ENCODE measurements at regions not wholly inside any gene's neighbourhood (a gene's known extent, or its start where the extent isn't known, plus 50 kb on each side); places are given as distances from the start of the nearest gene placed in this dataset.
"Not testable (repeated sequence)": the region's sequence is repeated elsewhere in the genome, so short reads cannot be mapped to it uniquely, and the experiment has no call there.

DNA sequence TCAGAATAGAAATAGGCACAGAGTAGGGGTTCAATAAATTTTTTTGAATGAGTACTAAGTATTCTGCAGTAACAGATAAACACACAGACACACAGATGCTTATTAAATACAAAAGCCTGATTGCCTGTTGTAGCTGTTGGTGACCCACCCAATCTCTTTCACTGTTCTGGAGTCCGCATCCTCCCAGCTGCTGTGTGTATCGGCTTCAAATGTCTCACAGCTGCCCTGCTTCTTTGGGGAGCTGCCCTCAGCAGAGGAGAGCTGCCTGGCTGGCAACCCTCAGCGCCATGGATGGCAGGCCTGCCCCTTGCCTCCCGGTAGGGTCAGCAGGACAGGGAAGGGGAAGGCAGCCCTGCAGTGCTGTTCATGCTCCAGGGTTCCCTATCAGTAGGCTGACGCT is 50.5 kb upstream of the PRNP start:
- no peak overlapping the region for H3K4me3 ChIP-seq (ENCODE audit: control insufficient read depth, low read depth, low read length)
- DNase-seq (ENCODE audit: low read depth): no peak
- TF ChIP-seq, protein P1, sequence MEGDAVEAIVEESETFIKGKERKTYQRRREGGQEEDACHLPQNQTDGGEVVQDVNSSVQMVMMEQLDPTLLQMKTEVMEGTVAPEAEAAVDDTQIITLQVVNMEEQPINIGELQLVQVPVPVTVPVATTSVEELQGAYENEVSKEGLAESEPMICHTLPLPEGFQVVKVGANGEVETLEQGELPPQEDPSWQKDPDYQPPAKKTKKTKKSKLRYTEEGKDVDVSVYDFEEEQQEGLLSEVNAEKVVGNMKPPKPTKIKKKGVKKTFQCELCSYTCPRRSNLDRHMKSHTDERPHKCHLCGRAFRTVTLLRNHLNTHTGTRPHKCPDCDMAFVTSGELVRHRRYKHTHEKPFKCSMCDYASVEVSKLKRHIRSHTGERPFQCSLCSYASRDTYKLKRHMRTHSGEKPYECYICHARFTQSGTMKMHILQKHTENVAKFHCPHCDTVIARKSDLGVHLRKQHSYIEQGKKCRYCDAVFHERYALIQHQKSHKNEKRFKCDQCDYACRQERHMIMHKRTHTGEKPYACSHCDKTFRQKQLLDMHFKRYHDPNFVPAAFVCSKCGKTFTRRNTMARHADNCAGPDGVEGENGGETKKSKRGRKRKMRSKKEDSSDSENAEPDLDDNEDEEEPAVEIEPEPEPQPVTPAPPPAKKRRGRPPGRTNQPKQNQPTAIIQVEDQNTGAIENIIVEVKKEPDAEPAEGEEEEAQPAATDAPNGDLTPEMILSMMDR (conservative IDR thresholded peaks at IDR 0.05; ENCODE audit: control insufficient read depth, insufficient read depth, low read depth, low read length): no peak

DNA sequence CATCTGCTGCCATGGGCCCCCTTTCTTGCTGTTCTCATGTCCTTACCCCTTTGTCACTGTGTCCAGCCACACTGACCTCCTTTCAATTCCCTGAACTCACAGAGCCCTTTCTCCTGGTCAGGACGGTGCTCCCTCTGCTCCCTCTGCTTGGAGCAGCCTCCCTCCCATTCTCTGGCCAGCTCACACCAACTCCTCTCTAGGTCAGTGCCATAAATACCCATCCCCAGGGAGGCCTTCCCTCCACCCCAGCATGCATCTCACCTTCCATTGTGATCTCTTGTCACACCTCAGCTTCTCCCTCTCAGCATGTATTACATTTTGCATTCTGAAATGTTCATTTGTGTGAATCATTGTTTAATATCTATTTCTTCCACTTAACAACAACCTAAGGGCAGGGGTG is 50.9 kb upstream of the PRNP start:
- no peak overlapping the region for H3K4me3 ChIP-seq (ENCODE audit: control insufficient read depth, low read depth, low read length)
- TF ChIP-seq, protein P1 (conservative IDR thresholded peaks at IDR 0.05; ENCODE audit: control insufficient read depth, insufficient read depth, low read depth, low read length): no peak
- DNase-seq (ENCODE audit: low read depth): no peak

DNA sequence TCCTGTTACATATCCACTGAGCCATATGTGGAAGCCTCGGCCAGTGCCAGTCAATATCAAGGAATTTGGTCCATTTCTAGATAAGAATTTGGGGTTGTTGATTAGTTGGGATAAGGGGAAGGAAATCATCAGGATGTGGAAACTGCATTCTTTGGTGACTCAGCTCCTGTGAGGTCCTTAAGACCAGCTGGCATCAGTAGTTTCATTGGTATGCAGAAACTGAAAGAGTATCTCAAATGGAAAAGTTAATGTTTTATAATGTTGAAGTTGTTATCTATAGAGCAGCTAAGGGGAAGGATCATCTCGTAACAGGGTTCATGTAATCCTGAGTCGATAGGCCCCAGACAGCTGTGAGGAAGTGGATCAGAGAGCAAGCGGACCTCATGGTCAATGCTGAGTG is 52.5 kb upstream of the PRNP start:
- no peak overlapping the region for H3K4me3 ChIP-seq (ENCODE audit: control insufficient read depth, low read depth, low read length)
- DNase-seq (ENCODE audit: low read depth): peak; percentile 77
- TF ChIP-seq, protein P1 (conservative IDR thresholded peaks at IDR 0.05; ENCODE audit: control insufficient read depth, insufficient read depth, low read depth, low read length): no peak

DNA sequence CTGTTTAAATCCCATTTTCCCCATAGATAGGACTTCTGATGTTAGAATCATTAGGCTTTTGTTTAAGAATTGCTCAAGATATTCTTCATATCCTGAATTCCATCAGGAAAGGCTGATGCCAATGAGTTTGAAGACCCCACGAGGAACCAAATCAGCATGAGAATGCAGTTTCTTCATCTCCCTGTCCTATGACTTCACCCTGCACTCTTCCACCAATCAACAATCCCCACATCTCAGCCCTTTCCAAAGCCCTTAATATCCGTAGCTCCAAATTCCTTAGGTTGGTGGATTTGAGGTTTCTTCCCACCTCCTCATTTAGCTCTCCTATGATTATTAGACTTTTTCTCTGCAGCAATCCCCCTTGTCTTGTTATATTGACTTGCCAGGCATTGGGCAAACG is 52.9 kb upstream of the PRNP start:
- TF ChIP-seq, protein P1 (conservative IDR thresholded peaks at IDR 0.05; ENCODE audit: control insufficient read depth, insufficient read depth, low read depth, low read length): no peak
- DNase-seq (ENCODE audit: low read depth): peak; percentile 16
- H3K4me3 ChIP-seq (ENCODE audit: control insufficient read depth, low read depth, low read length): no peak overlapping the region

DNA sequence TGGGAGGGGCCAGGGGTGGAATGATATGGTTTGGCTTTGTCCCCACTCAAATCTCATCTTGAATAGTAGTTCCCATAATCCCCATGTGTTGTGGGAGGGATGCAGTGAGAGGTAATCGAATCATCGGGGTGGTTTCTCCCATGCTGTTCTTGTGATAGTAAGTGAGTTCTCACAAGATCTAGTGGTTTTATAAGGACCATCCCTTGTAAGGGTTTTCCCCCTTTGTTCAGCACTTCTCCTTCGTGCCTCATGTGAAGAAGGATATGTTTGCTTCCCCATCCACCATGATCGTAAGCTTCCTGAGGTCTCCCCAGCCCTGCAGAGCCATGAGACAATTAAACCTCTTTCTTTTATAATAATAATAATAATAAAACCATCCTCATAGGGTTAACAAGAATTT is 53.4 kb upstream of the PRNP start:
- TF ChIP-seq, protein P1 (conservative IDR thresholded peaks at IDR 0.05; ENCODE audit: control insufficient read depth, insufficient read depth, low read depth, low read length): no peak
- DNase-seq (ENCODE audit: low read depth): no peak
- no peak overlapping the region for H3K4me3 ChIP-seq (ENCODE audit: control insufficient read depth, low read depth, low read length)

DNA sequence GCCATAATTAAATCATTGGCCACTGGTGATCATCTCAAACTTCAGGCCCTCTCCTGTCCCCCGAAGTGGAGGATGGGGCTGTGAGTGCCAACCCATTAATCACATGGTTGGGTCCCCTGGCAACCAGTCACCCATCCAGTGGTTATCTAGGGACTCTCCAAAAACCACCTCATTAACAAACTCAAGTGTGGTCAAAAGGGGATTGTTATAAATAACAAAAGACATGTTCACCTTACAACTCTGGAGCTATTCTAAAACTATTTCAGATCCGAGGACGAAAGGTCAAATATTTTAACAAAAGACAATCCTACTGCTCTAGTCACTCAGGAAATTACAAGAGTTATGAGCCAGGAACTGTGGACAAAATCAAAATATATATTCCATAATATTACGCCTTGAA is 60.0 kb upstream of the PRNP start:
- no peak for DNase-seq (ENCODE audit: low read depth)
- TF ChIP-seq, protein P1 (conservative IDR thresholded peaks at IDR 0.05; ENCODE audit: control insufficient read depth, insufficient read depth, low read depth, low read length): no peak

DNA sequence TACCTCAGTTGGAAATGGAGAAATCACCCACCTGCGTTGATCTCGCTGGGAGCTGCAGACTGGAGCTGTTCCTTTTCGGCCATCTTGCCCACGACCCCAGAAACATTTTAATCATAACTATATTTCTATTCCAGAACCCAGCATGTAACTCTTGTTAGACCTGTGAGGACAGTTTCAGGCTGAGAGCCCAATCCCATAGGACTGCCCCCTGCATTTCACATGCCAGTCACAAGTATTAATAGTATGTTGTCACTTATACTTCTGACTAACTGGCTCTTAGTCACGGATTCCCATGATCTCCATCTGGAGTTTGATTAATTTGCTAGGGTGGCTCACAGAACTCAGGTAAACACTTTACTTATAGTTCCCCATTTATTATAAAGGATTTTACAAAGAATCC is 60.6 kb upstream of the PRNP start:
- TF ChIP-seq, protein P1 (conservative IDR thresholded peaks at IDR 0.05; ENCODE audit: control insufficient read depth, insufficient read depth, low read depth, low read length): no peak
- DNase-seq (ENCODE audit: low read depth): no peak
- no peak overlapping the region for H3K4me3 ChIP-seq (ENCODE audit: control insufficient read depth, low read depth, low read length)

More for the DNA sequence above, 60.0 kb upstream of the PRNP start:
- no peak overlapping the region for H3K4me3 ChIP-seq (ENCODE audit: control insufficient read depth, low read depth, low read length)

DNA sequence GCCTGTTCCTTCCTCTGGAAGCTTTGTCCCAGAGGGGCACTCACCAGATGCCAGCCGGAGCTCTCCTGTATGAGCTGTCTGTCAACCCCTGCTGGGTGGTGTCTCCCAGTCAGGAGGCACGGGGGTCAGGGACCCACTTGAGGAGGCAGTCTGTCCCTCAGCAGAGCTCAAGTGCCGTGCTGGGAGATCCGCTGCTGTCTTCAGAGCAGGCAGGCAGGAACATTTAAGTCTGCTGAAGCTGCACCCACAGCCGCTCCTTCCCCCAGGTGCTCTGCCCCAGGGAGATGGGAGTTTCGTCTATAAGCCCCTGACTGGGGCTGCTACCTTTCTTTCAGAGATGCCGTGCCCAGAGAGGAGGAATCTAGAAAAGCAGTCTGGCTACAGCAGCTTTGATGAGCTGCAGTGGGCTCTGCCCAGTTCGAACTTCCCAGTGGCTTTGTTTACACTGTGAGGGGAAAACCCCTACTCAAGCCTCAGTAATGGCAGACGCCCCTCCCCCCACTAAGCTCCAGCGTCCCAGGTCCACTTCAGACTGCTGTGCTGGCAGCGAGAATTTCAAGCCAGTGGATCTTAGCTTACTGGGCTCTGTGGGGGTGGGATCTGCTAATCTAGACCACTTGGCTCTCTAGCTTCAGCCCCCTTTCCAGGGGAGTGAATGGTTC is 61.5 kb upstream of the PRNP start:
- not testable (repeated sequence) for DNase-seq (ENCODE audit: low read depth); H3K4me3 ChIP-seq (ENCODE audit: control insufficient read depth, low read depth, low read length)

DNA sequence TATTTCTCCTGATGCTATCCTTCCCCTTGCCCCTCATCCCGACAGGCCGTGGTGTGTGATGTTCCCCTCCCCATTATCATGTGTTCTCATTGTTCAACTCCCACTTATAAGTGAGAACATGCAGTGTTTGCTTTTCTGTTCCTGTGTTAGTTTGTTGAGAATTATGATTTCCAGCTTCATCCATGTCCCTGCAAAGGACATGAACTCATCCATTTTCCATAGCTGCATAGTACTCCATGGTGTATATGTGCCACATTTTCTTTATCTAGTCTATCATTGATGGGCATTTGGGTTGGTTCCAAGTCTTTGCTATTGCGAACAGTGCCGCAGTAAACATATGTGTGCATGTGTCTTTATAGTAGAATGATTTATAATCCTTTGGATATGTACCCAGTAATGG is 67.1 kb upstream of the PRNP start:
- DNase-seq (ENCODE audit: low read depth); H3K4me3 ChIP-seq (ENCODE audit: control insufficient read depth, low read depth, low read length): not testable (repeated sequence)
